Adrenal gland (tissue), 9 donors: ENCODE measurements at regions not wholly inside any gene's neighbourhood (a gene's known extent, or its start where the extent isn't known, plus 50 kb on each side); places are given as distances from the start of the nearest gene placed in this dataset.
A peak's percentile ranks its signal among the peaks of the same experiment; 100 is the strongest.

Experiments used
- DNase-seq, 7 donors: peaks; one replicate each; pipeline ENCODE4 v3.0.0-alpha.2; 2019 to 2020
- H3K27ac ChIP-seq, 5 donors: fragments of 200-600 bp; sonication (generic) in 4 of 5; 1 replicate in 3 of 5; 2 replicates in 2 of 5; pipeline versions ENCODE4 v1.5.1 to v1.8.0; 2016 to 2020; ENCODE audit warnings: mild to moderate bottlenecking in 1 of 5
- H3K27me3 ChIP-seq: fragments of 200-600 bp; 2 replicates; pipeline ENCODE4 v1.8.0; 2021
- H3K36me3 ChIP-seq, 2 donors: fragments of 200-600 bp; replicated peaks in 1 of 2; 1 replicate in 1 of 2; 2 replicates in 1 of 2; pipeline versions ENCODE4 v1.5.1 to v1.8.0; 2018 to 2022
- H3K4me1 ChIP-seq, 2 donors: fragments of 200-600 bp; replicated peaks in 1 of 2; 1 replicate in 1 of 2; 2 replicates in 1 of 2; pipeline versions ENCODE4 v1.5.1 to v1.8.0; 2018 to 2021
- H3K4me3 ChIP-seq, 4 donors: fragments of 200-600 bp; sonication (generic) in 3 of 4; one replicate each; pipeline ENCODE4 v1.5.1; 2016 to 2018
- H3K9me3 ChIP-seq, 3 donors: fragments of 200-600 bp; sonication (generic) in 1 of 3; replicated peaks in 1 of 3; 1 replicate in 2 of 3; 2 replicates in 1 of 3; pipeline versions ENCODE4 v1.5.1 to v1.8.0; 2016 to 2021
- CTCF ChIP-seq, 6 experiments: fragments of 450-650 bp in 4 of 6; fragments of 200-600 bp in 2 of 6; sonication (generic) in 1 of 6; IDR thresholded peaks; 1 replicate in 5 of 6; 2 replicates in 1 of 6; pipeline versions ENCODE4 v1.5.1 to v1.8.0; 2016 to 2021; ENCODE audit warnings: antibody characterized with exemption in 6 of 6, mild to moderate bottlenecking in 2 of 6, moderate library complexity in 1 of 6
- POLR2A ChIP-seq, 2 donors: fragments of 450-650 bp; IDR thresholded peaks; one replicate each; pipeline ENCODE4 v1.6.1; 2017; ENCODE audit warnings: antibody characterized with exemption in 2 of 2, mild to moderate bottlenecking in 2 of 2, moderate library complexity in 1 of 2
- WGBS, 4 donors: extraction: QIAGEN DNeasy Blood & Tissue Kit in 2 of 4; methylation state at CpG; one replicate each; pipeline versions ENCODE4 v1.1.5 to v1.1.7; 2013 to 2017; 5-methylcytosine and 5-hydroxymethylcytosine counted together
- intact Hi-C, 2 donors: fragments of 100-400 bp; cut with DNase I; formaldehyde crosslinking; loops; one replicate each; pipeline versions ENCODE4 v1.14.1 to v1.15.0; 2022 to 2023
- donor health status: healthy with polysubstance abuse.
- donor health status: Bipolar disorder and iron deficiency.
- donor health status: DM: yes; HTN: yes; CAD: no.
- donor health status: DM: no; HTN: no; CAD: no.
- donor health status: DM: no; HTN: no; CAD: no.

DNA sequence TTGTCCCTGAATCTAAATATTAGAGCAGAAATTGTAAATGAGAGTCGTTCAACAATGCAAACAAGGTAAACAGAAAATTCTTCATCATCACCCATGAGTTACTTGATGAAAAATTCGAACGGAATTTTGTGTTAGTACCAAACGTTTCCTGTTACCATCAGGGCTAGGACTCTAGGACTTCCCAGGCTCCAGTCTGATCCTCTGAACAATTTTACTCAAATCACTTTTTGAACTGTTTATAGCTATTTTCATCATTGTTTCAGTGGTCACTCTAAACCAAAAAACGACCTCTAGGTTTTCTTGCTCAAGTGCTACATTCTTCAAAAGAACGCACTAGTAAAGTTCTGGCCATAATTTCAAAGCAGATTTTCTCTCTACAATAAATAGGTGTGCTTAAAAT, 273.3 kb downstream of the MREG start:
- DNase-seq = no peak

GRCh38 chr2:215738351-215738750, 275.0 kb downstream of the MREG start:
- DNase-seq = no peak
- TF ChIP-seq CTCF (IDR thresholded peaks at IDR 0.05) (no peak), POLR2A (IDR thresholded peaks at IDR 0.05) (no peak)
- no peak overlapping the region for H3K4me3 ChIP-seq
- peaks cover 0 to 7% (median 0%) of the 10 kb centered on the region in 3 donors for H3K9me3 ChIP-seq
- 71 to 90% (median 85%) methylated on average over 2 of the region's 2 CpGs for WGBS, 4 donors
- intact Hi-C loops = no loop called here
- H3K27me3 ChIP-seq = no peaks in the 10 kb centered on the region
- H3K4me1 ChIP-seq = peaks cover 0 to 6% of the 10 kb centered on the region in 2 donors
- H3K27ac ChIP-seq = no peak overlapping the region
- no peaks in the 10 kb centered on the region for H3K36me3 ChIP-seq

More for the DNA sequence above, 273.3 kb downstream of the MREG start:
- TF ChIP-seq CTCF (IDR thresholded peaks at IDR 0.05) (no peak), POLR2A (IDR thresholded peaks at IDR 0.05) (no peak)
- 76 to 80% (median 77%) methylated on average over 6 of the region's 6 CpGs for WGBS, 4 donors
- H3K9me3 ChIP-seq = peaks cover 0 to 5% (median 0%) of the 10 kb centered on the region in 3 donors
- H3K4me1 ChIP-seq = peaks cover 0 to 6% of the 10 kb centered on the region in 2 donors
- H3K27me3 ChIP-seq = no peaks in the 10 kb centered on the region
- intact Hi-C loops = no loop called here
- H3K4me3 ChIP-seq = no peak overlapping the region
- no peaks in the 10 kb centered on the region for H3K36me3 ChIP-seq
- H3K27ac ChIP-seq = peak overlapping the region in 1 of 5 donors; percentile 0

DNA sequence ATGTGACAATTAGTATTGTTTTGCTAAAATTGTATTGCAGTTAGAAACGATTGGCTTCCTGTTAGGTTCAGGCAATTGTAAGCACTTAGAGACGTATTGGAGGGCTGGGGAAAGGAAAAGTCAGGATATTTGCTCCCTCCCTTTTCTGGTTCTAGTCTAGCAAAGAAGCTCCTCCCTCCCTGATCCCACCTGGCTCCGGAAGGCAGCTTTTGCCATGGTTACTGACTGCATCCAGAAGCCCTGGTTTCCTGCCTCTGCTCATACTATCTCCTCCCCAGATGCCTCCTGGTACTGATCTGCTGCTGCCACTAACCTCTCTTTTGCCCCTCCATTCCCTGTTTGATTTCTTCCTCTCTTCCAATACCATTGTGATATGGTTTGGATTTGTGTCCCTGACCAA, 275.9 kb downstream of the MREG start:
- Histone ChIP-seq H3K36me3 (no peaks in the 10 kb centered on the region), H3K27me3 (no peaks in the 10 kb centered on the region), H3K4me3 (no peak overlapping the region), H3K27ac (no peak overlapping the region), H3K4me1 (peaks cover 0 to 6% of the 10 kb centered on the region in 2 donors), H3K9me3 (peaks cover 0 to 7% (median 0%) of the 10 kb centered on the region in 3 donors)
- WGBS, 4 donors = 60 to 68% (median 60%) methylated on average over 3 of the region's 3 CpGs
- no peak for DNase-seq
- TF ChIP-seq POLR2A (IDR thresholded peaks at IDR 0.05) (no peak), CTCF (IDR thresholded peaks at IDR 0.05) (no peak)
- intact Hi-C loops = no loop called here

DNA sequence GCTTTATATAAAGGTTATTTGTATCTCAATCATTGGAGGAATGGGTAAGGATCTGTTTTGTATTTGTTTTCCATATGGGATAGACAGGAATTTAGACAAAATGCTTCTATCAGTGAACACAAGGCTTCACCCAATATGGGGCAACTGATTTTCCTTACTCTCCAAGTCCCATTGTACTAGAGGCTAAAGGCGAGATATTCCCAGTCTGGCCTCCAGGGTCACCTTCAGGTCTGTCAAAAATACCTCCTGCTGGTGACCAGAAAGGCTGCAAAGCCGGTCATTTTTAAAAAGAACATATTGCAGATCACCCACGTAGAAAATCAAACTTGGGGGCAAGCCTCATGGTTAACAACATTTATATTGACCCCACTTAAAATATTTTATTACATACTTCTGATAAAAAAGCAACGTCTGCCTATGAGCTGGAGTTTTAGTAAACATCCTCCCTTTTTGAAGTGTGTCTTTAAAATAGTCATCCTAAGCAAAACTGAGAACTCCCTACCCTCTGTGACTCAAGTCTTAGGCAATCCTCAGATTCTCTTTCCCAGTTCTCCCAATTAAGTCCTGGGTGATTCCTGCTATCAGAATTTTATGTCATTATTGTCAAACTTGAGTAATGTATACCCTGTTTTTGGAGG, 276.6 kb downstream of the MREG start:
- 69 to 73% (median 71%) methylated on average over 4 of the region's 4 CpGs for WGBS, 4 donors
- Histone ChIP-seq H3K4me3 (no peak overlapping the region), H3K27ac (no peak overlapping the region), H3K36me3 (no peaks in the 10 kb centered on the region), H3K27me3 (no peaks in the 10 kb centered on the region), H3K9me3 (peaks cover 0 to 7% (median 0%) of the 10 kb centered on the region in 3 donors), H3K4me1 (peaks cover 0 to 6% of the 10 kb centered on the region in 2 donors)
- TF ChIP-seq POLR2A (IDR thresholded peaks at IDR 0.05) = no peak
- peak in 3 of 6 experiments; percentile 11 to 18 (median 13) for TF ChIP-seq CTCF (IDR thresholded peaks at IDR 0.05)
- intact Hi-C loops = no loop called here
- DNase-seq = no peak
